Middle frontal gyrus (tissue), 1 donor: ENCODE measurements at regions not wholly inside any gene's neighbourhood (a gene's known extent, or its start where the extent isn't known, plus 50 kb on each side); places are given as distances from the start of the nearest gene placed in this dataset.

ENCODE experiments used
- DNase-seq: peaks from one replicate; pipeline ENCODE4 v3.0.0-alpha.2; 2015; ENCODE audit warnings: low spot score; ENCODE audit errors: extremely low spot score

- DNase-seq: no peak
These were observed 354.3 kb upstream of the CDH9 start for GRCh38 chr5:27392716-27393115.

GRCh38 chr5:27389696-27390095 lies 351.3 kb upstream of the CDH9 start:
- DNase-seq: no peak

- no peak for DNase-seq
These were observed 350.4 kb upstream of the CDH9 start for GRCh38 chr5:27388755-27389154.

GRCh38 chr5:27387535-27388073 lies 349.2 kb upstream of the CDH9 start:
- no peak for DNase-seq

- no peak for DNase-seq
These were observed 343.3 kb upstream of the CDH9 start for GRCh38 chr5:27381686-27382085.

GRCh38 chr5:27377626-27378025 lies 339.2 kb upstream of the CDH9 start:
- DNase-seq: no peak

GRCh38 chr5:27353970-27354369 lies 315.6 kb upstream of the CDH9 start:
- DNase-seq: no peak

GRCh38 chr5:27353540-27353939 lies 315.2 kb upstream of the CDH9 start:
- DNase-seq: no peak

- DNase-seq: no peak
These were observed 303.0 kb upstream of the CDH9 start for GRCh38 chr5:27341342-27341741.

- no peak for DNase-seq
These were observed 298.4 kb upstream of the CDH9 start for GRCh38 chr5:27336817-27337216.

- DNase-seq: no peak
These were observed 290.1 kb upstream of the CDH9 start for GRCh38 chr5:27328480-27328879.

GRCh38 chr5:27325513-27325912 lies 287.1 kb upstream of the CDH9 start:
- DNase-seq: no peak

GRCh38 chr5:27318701-27319100 lies 280.3 kb upstream of the CDH9 start:
- DNase-seq: no peak

- no peak for DNase-seq
These were observed 277.9 kb upstream of the CDH9 start for GRCh38 chr5:27316271-27316650.

- no peak for DNase-seq
These were observed 277.2 kb upstream of the CDH9 start for GRCh38 chr5:27315363-27316270.

GRCh38 chr5:27313549-27313948 lies 275.2 kb upstream of the CDH9 start:
- no peak for DNase-seq

GRCh38 chr5:27312291-27312893 lies 274.0 kb upstream of the CDH9 start:
- DNase-seq: no peak

GRCh38 chr5:27311544-27311943 lies 273.2 kb upstream of the CDH9 start:
- no peak for DNase-seq

- no peak for DNase-seq
These were observed 269.8 kb upstream of the CDH9 start for GRCh38 chr5:27308153-27308552.

- DNase-seq: no peak
These were observed 251.8 kb upstream of the CDH9 start for GRCh38 chr5:27290172-27290571.

GRCh38 chr5:27276119-27276518 lies 237.7 kb upstream of the CDH9 start:
- no peak for DNase-seq

GRCh38 chr5:27275345-27275744 lies 237.0 kb upstream of the CDH9 start:
- no peak for DNase-seq

GRCh38 chr5:27269766-27270165 lies 231.4 kb upstream of the CDH9 start:
- no peak for DNase-seq
